Right lobe of liver (tissue), 6 donors: ENCODE measurements at regions not wholly inside any gene's neighbourhood (a gene's known extent, or its start where the extent isn't known, plus 50 kb on each side); places are given as distances from the start of the nearest gene placed in this dataset.

Experiments
- ATAC-seq, 4 donors: fragments of 200-7000 bp; cut with Tn5 transposase; one replicate each; pipeline ENCODE4 v1.9.1; 2020; ENCODE audit warnings: mild to moderate bottlenecking in 4 of 4, moderate library complexity in 4 of 4
- DNase-seq, 3 donors: peaks; one replicate each; pipeline ENCODE4 v3.0.0-alpha.2; 2020
- H3K27ac ChIP-seq, 3 donors: fragments of 200-600 bp; one replicate each; pipeline ENCODE4 v1.8.0; 2022
- H3K27me3 ChIP-seq, 2 donors: fragments of 200-600 bp; one replicate each; pipeline ENCODE4 v1.8.0; 2022
- H3K36me3 ChIP-seq, 4 donors: fragments of 200-600 bp; sonication (generic) in 1 of 4; one replicate each; pipeline versions ENCODE4 v1.5.1 to v1.8.0; 2017 to 2022; ENCODE audit warnings: control low read depth in 1 of 4
- H3K4me1 ChIP-seq, 4 donors: fragments of 200-600 bp; sonication (generic) in 1 of 4; one replicate each; pipeline versions ENCODE4 v1.5.1 to v1.8.0; 2017 to 2022; ENCODE audit warnings: control low read depth in 1 of 4
- H3K4me3 ChIP-seq, 3 donors: fragments of 200-600 bp; one replicate each; pipeline ENCODE4 v1.8.0; 2022
- H3K9me3 ChIP-seq, 4 donors: fragments of 200-600 bp; sonication (generic) in 1 of 4; one replicate each; pipeline versions ENCODE4 v1.5.1 to v1.8.0; 2017 to 2022; ENCODE audit warnings: control low read depth in 1 of 4
- POLR2A ChIP-seq: fragments of 450-650 bp; IDR thresholded peaks from one replicate; pipeline ENCODE4 v1.6.1; 2017; ENCODE audit warnings: antibody characterized with exemption, mild to moderate bottlenecking
- whole genome bisulfite sequencing: methylation state at CpG from one replicate; pipeline ENCODE4 v1.1.6; 2018; ENCODE audit warnings: low coverage, low lambda C conversion rate; ENCODE audit not compliant: insufficient coverage; ENCODE audit errors: missing lambda C conversion rate; 5-methylcytosine and 5-hydroxymethylcytosine counted together
- intact Hi-C, 2 donors: fragments of 100-400 bp; cut with DNase I; formaldehyde crosslinking; loops; one replicate each; pipeline versions ENCODE4 v1.11.2 to v1.14.1; 2022
- TF ChIP-seq, protein P1 (sequence below), 4 donors: fragments of 200-600 bp in 3 of 4; fragments of 450-650 bp in 1 of 4; IDR thresholded peaks; one replicate each; pipeline versions ENCODE4 v1.5.1 to v1.8.0; 2016 to 2022; ENCODE audit warnings: antibody characterized with exemption in 4 of 4, mild to moderate bottlenecking in 2 of 4
- donor health status: DM: no; HTN: yes; CAD: no.
- donor health status: DM: no; HTN: no; CAD: no.
- donor health status: DM: no; HTN: no; CAD: no.
- donor health status: DM: no; HTN: yes; CAD: no.
- donor health status: DM: no; HTN: yes; CAD: no.

DNA sequence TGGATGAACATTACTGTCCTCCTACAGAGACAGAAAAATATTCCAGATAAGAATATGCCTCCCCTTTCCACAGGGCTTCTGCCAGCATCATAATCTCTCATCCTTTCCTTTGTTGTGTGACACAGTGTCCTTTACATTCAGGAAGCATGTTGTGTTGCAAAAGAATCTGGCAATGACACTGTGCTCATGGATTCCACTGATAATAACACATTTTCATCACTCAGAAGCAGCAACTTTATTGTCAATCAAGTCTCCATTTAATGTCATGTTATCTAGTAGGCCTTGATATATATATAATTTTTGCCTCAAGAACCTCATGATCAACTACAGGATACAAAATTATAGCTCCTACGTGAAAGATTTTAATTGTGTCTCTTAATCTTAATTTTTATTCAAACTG lies 833.9 kb downstream of the FSTL5 start:
- no peaks in the 10 kb centered on the region for H3K27me3 ChIP-seq
- no peaks in the 10 kb centered on the region for H3K4me1 ChIP-seq
- intact Hi-C loops, result no loop called here
- H3K36me3 ChIP-seq, result no peaks in the 10 kb centered on the region
- H3K27ac ChIP-seq, result no peak overlapping the region
- TF ChIP-seq, protein P1, sequence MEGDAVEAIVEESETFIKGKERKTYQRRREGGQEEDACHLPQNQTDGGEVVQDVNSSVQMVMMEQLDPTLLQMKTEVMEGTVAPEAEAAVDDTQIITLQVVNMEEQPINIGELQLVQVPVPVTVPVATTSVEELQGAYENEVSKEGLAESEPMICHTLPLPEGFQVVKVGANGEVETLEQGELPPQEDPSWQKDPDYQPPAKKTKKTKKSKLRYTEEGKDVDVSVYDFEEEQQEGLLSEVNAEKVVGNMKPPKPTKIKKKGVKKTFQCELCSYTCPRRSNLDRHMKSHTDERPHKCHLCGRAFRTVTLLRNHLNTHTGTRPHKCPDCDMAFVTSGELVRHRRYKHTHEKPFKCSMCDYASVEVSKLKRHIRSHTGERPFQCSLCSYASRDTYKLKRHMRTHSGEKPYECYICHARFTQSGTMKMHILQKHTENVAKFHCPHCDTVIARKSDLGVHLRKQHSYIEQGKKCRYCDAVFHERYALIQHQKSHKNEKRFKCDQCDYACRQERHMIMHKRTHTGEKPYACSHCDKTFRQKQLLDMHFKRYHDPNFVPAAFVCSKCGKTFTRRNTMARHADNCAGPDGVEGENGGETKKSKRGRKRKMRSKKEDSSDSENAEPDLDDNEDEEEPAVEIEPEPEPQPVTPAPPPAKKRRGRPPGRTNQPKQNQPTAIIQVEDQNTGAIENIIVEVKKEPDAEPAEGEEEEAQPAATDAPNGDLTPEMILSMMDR (IDR thresholded peaks at IDR 0.05), result no peak
- no peak for TF ChIP-seq POLR2A
- H3K9me3 ChIP-seq, result no peaks in the 10 kb centered on the region
- H3K4me3 ChIP-seq, result no peak overlapping the region
- no peak for DNase-seq
- no peak for ATAC-seq
- 42% methylated on average over 1 of the region's 1 CpG for WGBS

DNA sequence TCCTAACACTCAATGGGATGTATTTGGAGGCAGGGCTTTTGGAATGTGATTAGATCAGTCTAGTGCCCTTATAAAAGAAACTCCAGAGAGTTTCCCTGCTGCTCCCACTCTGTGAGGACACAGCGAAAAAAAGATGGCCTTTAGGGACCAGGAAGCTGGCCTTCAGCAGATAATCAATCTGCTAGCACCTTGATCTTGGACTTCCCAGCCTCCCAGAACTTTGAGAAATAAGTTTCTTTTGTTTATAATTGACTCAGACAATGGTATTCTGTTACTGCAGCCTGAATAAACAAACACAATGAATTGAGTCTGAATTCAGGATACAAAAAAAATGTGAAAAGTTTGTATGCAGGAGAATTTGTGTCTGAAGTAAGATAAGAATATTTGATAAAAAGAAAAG lies 842.1 kb downstream of the FSTL5 start:
- H3K27me3 ChIP-seq, result no peaks in the 10 kb centered on the region
- no peaks in the 10 kb centered on the region for H3K9me3 ChIP-seq
- no peaks in the 10 kb centered on the region for H3K36me3 ChIP-seq
- DNase-seq (no peak), ATAC-seq (no peak)
- intact Hi-C loops, result no loop called here
- H3K4me1 ChIP-seq, result no peaks in the 10 kb centered on the region
- TF ChIP-seq POLR2A, result no peak
- TF ChIP-seq, protein P1 (IDR thresholded peaks at IDR 0.05), result no peak
- WGBS, result 67% methylated on average over 1 of the region's 1 CpG
- no peak overlapping the region for H3K4me3 ChIP-seq
- no peak overlapping the region for H3K27ac ChIP-seq

DNA sequence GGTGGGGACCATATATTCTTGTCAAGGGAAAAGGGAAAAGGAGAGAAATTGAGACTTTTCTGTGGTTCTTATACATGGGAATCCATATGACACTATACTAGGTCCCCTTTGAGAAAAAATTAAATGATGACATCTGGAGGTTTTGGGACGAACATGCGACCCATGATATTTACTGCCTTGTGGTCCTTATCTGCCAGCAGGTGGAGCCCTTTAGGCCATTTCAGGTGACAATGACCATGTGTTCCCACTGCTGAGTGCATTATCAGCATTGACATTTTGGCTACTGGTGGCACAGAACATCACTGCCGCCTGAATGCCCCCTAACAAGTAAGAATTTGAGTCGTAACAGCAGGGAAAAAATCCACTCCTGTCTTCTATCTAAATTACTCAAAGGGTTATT lies 843.4 kb downstream of the FSTL5 start:
- H3K4me3 ChIP-seq, result no peak overlapping the region
- H3K4me1 ChIP-seq, result no peaks in the 10 kb centered on the region
- ATAC-seq (peak; percentile 68 to 80 (median 74)), DNase-seq (peak in 1 of 3 donors; percentile 47)
- 24% methylated on average over 4 of the region's 4 CpGs for WGBS
- intact Hi-C loops, result no loop called here
- no peak overlapping the region for H3K27ac ChIP-seq
- no peak for TF ChIP-seq POLR2A
- TF ChIP-seq, protein P1 (IDR thresholded peaks at IDR 0.05), result peak; percentile 29 to 53 (median 38)
- H3K36me3 ChIP-seq, result no peaks in the 10 kb centered on the region
- no peaks in the 10 kb centered on the region for H3K27me3 ChIP-seq
- no peaks in the 10 kb centered on the region for H3K9me3 ChIP-seq

DNA sequence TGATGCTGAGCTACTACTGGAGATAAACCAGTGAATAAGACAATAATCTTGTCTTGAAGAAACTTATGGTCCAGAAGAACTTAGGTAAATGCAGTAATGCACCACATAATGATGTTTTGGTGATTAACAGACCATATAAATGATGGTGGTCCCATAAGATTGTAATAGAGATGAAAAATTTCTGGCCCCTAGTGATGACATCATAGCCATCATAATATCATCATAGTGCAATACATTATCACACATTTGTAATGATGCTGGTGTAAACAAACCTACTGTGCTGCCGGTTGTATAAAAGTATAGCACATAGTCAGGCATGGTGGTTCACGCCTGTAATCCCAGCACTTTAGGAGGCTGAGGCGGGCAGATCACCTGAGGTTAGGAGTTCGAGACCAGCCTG lies 846.8 kb downstream of the FSTL5 start:
- Histone ChIP-seq H3K27me3 (no peaks in the 10 kb centered on the region), H3K36me3 (no peaks in the 10 kb centered on the region), H3K4me3 (no peak overlapping the region), H3K9me3 (no peaks in the 10 kb centered on the region), H3K4me1 (no peaks in the 10 kb centered on the region), H3K27ac (no peak overlapping the region)
- ATAC-seq (no peak), DNase-seq (no peak)
- TF ChIP-seq, protein P1 (IDR thresholded peaks at IDR 0.05), result no peak
- TF ChIP-seq POLR2A, result no peak
- intact Hi-C loops, result no loop called here
- 49% methylated on average over 4 of the region's 4 CpGs for WGBS

DNA sequence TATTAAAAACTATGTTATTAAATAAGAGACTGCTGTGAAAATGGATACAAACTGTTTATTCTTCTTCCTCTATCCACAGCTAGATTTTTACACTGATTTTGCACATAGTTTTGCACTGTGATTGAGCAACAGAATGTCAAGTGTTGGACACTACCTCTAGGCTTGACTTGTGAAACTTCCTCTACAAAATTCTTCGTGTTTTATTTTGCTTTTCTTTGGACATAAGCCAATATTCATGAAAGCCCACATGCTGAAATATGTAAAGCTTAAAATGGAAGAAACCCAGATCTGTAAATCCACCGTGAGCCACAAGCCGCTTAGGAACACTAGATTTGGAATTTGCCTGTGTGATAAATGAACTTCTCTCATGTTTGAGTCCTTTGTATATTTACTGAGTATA lies 849.4 kb downstream of the FSTL5 start:
- Histone ChIP-seq H3K9me3 (no peaks in the 10 kb centered on the region), H3K27ac (no peak overlapping the region), H3K4me3 (no peak overlapping the region), H3K36me3 (no peaks in the 10 kb centered on the region), H3K4me1 (no peaks in the 10 kb centered on the region), H3K27me3 (no peaks in the 10 kb centered on the region)
- intact Hi-C loops, result no loop called here
- DNase-seq (no peak), ATAC-seq (no peak)
- TF ChIP-seq, protein P1 (IDR thresholded peaks at IDR 0.05), result no peak
- TF ChIP-seq POLR2A, result no peak
- 47% methylated on average over 3 of the region's 3 CpGs for WGBS
